ENCODE measurements at regions not wholly inside any gene's neighbourhood (a gene's known extent, or its start where the extent isn't known, plus 50 kb on each side); places are given as distances from the start of the nearest gene placed in this dataset.

GRCh38 chr12:61902403-61902802 lies 357.8 kb upstream of the USP15 start:
- DNase-seq (ENCODE audit: low read depth in 2 of 2) = no peak
- TF ChIP-seq EZH2 (IDR thresholded peaks at IDR 0.05; ENCODE audit: low read length, missing control alignments) (no peak), CTCF (conservative IDR thresholded peaks at IDR 0.05 in 1 of 2, IDR thresholded peaks at IDR 0.05 in 1 of 2; ENCODE audit: low read depth in 1 of 2, low read length in 2 of 2) (no peak)
- Histone ChIP-seq H3K9ac (ENCODE audit: insufficient read depth, low read length) (no peak overlapping the region), H3K4me1 (ENCODE audit: control insufficient read depth, extremely low read depth, insufficient read depth, low read length) (no peaks in the 10 kb centered on the region), H3K36me3 (ENCODE audit: control insufficient read depth, insufficient read depth, low read length) (no peaks in the 10 kb centered on the region), H3K4me2 (ENCODE audit: extremely low read depth, insufficient read depth, low read length) (no peak overlapping the region), H3K9me3 (ENCODE audit: control insufficient read depth, insufficient read depth, low read depth, low read length) (no peaks in the 10 kb centered on the region), H3K27ac (ENCODE audit: insufficient read depth, low read length) (no peak overlapping the region), H4K20me1 (ENCODE audit: control insufficient read depth, extremely low read depth, insufficient read depth, low read length) (no peaks in the 10 kb centered on the region), H2AFZ (ENCODE audit: low read length) (no peak overlapping the region), H3K27me3 (ENCODE audit: control insufficient read depth, insufficient read depth, low read length) (no peaks in the 10 kb centered on the region), H3K4me3 (replicated peaks in 1 of 4; ENCODE audit: control extremely low read depth in 1 of 4, insufficient read depth in 1 of 4, low read depth in 3 of 4, low read length in 4 of 4) (no peak overlapping the region), H3K79me2 (ENCODE audit: control insufficient read depth, insufficient read depth, low read length) (no peaks in the 10 kb centered on the region)

GRCh38 chr12:61911113-61911512 lies 349.1 kb upstream of the USP15 start:
- TF ChIP-seq CTCF (conservative IDR thresholded peaks at IDR 0.05 in 1 of 2, IDR thresholded peaks at IDR 0.05 in 1 of 2; ENCODE audit: low read depth in 1 of 2, low read length in 2 of 2) (no peak), EZH2 (IDR thresholded peaks at IDR 0.05; ENCODE audit: low read length, missing control alignments) (no peak)
- H3K4me3 ChIP-seq (replicated peaks in 1 of 4; ENCODE audit: control extremely low read depth in 1 of 4, insufficient read depth in 1 of 4, low read depth in 3 of 4, low read length in 4 of 4) = no peak overlapping the region
- no peak overlapping the region for H3K4me2 ChIP-seq (ENCODE audit: extremely low read depth, insufficient read depth, low read length)
- H4K20me1 ChIP-seq (ENCODE audit: control insufficient read depth, extremely low read depth, insufficient read depth, low read length) = no peaks in the 10 kb centered on the region
- no peaks in the 10 kb centered on the region for H3K4me1 ChIP-seq (ENCODE audit: control insufficient read depth, extremely low read depth, insufficient read depth, low read length)
- H2AFZ ChIP-seq (ENCODE audit: low read length) = no peak overlapping the region
- no peak for DNase-seq (ENCODE audit: low read depth in 2 of 2)
- no peaks in the 10 kb centered on the region for H3K27me3 ChIP-seq (ENCODE audit: control insufficient read depth, insufficient read depth, low read length)
- no peak overlapping the region for H3K9ac ChIP-seq (ENCODE audit: insufficient read depth, low read length)
- no peaks in the 10 kb centered on the region for H3K9me3 ChIP-seq (ENCODE audit: control insufficient read depth, insufficient read depth, low read depth, low read length)
- H3K36me3 ChIP-seq (ENCODE audit: control insufficient read depth, insufficient read depth, low read length) = no peaks in the 10 kb centered on the region
- H3K27ac ChIP-seq (ENCODE audit: insufficient read depth, low read length) = no peak overlapping the region
- H3K79me2 ChIP-seq (ENCODE audit: control insufficient read depth, insufficient read depth, low read length) = no peaks in the 10 kb centered on the region

- no peak overlapping the region for H3K27ac ChIP-seq (ENCODE audit: insufficient read depth, low read length)
- no peak overlapping the region for H2AFZ ChIP-seq (ENCODE audit: low read length)
- no peaks in the 10 kb centered on the region for H3K36me3 ChIP-seq (ENCODE audit: control insufficient read depth, insufficient read depth, low read length)
- TF ChIP-seq EZH2 (IDR thresholded peaks at IDR 0.05; ENCODE audit: low read length, missing control alignments) = no peak
- no peak for TF ChIP-seq CTCF (conservative IDR thresholded peaks at IDR 0.05 in 1 of 2, IDR thresholded peaks at IDR 0.05 in 1 of 2; ENCODE audit: low read depth in 1 of 2, low read length in 2 of 2)
- no peaks in the 10 kb centered on the region for H3K4me1 ChIP-seq (ENCODE audit: control insufficient read depth, extremely low read depth, insufficient read depth, low read length)
- no peaks in the 10 kb centered on the region for H3K9me3 ChIP-seq (ENCODE audit: control insufficient read depth, insufficient read depth, low read depth, low read length)
- H3K79me2 ChIP-seq (ENCODE audit: control insufficient read depth, insufficient read depth, low read length) = no peaks in the 10 kb centered on the region
- H3K4me3 ChIP-seq (replicated peaks in 1 of 4; ENCODE audit: control extremely low read depth in 1 of 4, insufficient read depth in 1 of 4, low read depth in 3 of 4, low read length in 4 of 4) = no peak overlapping the region
- H3K9ac ChIP-seq (ENCODE audit: insufficient read depth, low read length) = no peak overlapping the region
- H3K4me2 ChIP-seq (ENCODE audit: extremely low read depth, insufficient read depth, low read length) = no peak overlapping the region
- H3K27me3 ChIP-seq (ENCODE audit: control insufficient read depth, insufficient read depth, low read length) = no peaks in the 10 kb centered on the region
- DNase-seq (ENCODE audit: low read depth in 2 of 2) = no peak
- H4K20me1 ChIP-seq (ENCODE audit: control insufficient read depth, extremely low read depth, insufficient read depth, low read length) = no peaks in the 10 kb centered on the region
Measured at GRCh38 chr12:61915420-61915819, 344.8 kb upstream of the USP15 start.

Data from fibroblast of lung (primary cell).